Pancreas (tissue), 10 donors: ENCODE measurements at regions not wholly inside any gene's neighbourhood (a gene's known extent, or its start where the extent isn't known, plus 50 kb on each side); places are given as distances from the start of the nearest gene placed in this dataset.

Experiments used
- ATAC-seq, 4 donors: fragments of 200-7000 bp; cut with Tn5 transposase; one replicate each; pipeline versions ENCODE4 v1.8.0 to v1.9.1; 2020; ENCODE audit warnings: mild to moderate bottlenecking in 4 of 4, moderate library complexity in 4 of 4
- DNase-seq, 6 donors: peaks; one replicate each; pipeline ENCODE4 v3.0.0-alpha.2; 2020
- FAIRE-seq: peaks from 2 replicates; lab custom pipeline; 2012; peaks lifted over from hg19 to GRCh38; lab: Jason Lieb, UNC
- H3K27ac ChIP-seq, 4 donors: fragments of 200-600 bp; sonication (generic); 1 replicate in 3 of 4; 2 replicates in 1 of 4; pipeline versions ENCODE4 v1.5.0 to v1.8.0; 2020
- H3K27me3 ChIP-seq, 4 donors: fragments of 200-600 bp; one replicate each; pipeline ENCODE4 v1.8.0; 2021
- H3K36me3 ChIP-seq, 3 donors: fragments of 200-600 bp; sonication (generic) in 1 of 3; one replicate each; pipeline versions ENCODE4 v1.5.0 to v1.8.0; 2020 to 2021
- H3K4me1 ChIP-seq, 3 donors: fragments of 200-600 bp; one replicate each; pipeline ENCODE4 v1.8.0; 2021
- H3K4me3 ChIP-seq, 4 donors: fragments of 200-600 bp; sonication (generic) in 2 of 4; one replicate each; pipeline versions ENCODE4 v1.5.0 to v1.8.0; 2020 to 2021
- H3K9me3 ChIP-seq, 4 donors: fragments of 200-600 bp; one replicate each; pipeline ENCODE4 v1.8.0; 2021
- CTCF ChIP-seq, 4 donors: fragments of 200-600 bp; sonication (generic) in 3 of 4; IDR thresholded peaks; one replicate each; pipeline versions ENCODE4 v1.5.0 to v1.8.0; 2021; ENCODE audit warnings: antibody characterized with exemption in 4 of 4
- WGBS, 2 donors: extraction: QIAGEN DNeasy Blood & Tissue Kit; methylation state at CpG; one replicate each; pipeline ENCODE4 v1.1.7; 2013; 5-methylcytosine and 5-hydroxymethylcytosine counted together
- intact Hi-C, 3 donors: fragments of 100-400 bp; cut with DNase I; formaldehyde crosslinking; loops; one replicate each; pipeline versions ENCODE4 v1.11.1 to v1.14.2; 2022
- donor health status: healthy with polysubstance abuse.
- donor health status: DM: no; HTN: no; CAD: no; lungs with moderate emphysema.
- donor health status: DM: no; HTN: no; CAD: no.
- donor health status: control.
- donor health status: control.
- donor health status: Bipolar disorder and iron deficiency.
- donor health status: DM: yes; HTN: yes; CAD: no.
- donor health status: DM: no; HTN: no; CAD: no.
- donor health status: DM: no; HTN: no; CAD: no.
- donor health status: DM: yes; HTN: yes; CAD: no.

- H3K9me3 ChIP-seq: no peaks in the 10 kb centered on the region
- intact Hi-C loops: no loop called here
- H3K4me1 ChIP-seq: no peaks in the 10 kb centered on the region
- FAIRE-seq (no peak), ATAC-seq (no peak), DNase-seq (no peak)
- TF ChIP-seq CTCF (IDR thresholded peaks at IDR 0.05): no peak
- no peak overlapping the region for H3K4me3 ChIP-seq
- 83 to 89% methylated on average over 3 of the region's 3 CpGs for WGBS, 2 donors
- H3K27ac ChIP-seq: no peak overlapping the region
- no peaks in the 10 kb centered on the region for H3K27me3 ChIP-seq
- H3K36me3 ChIP-seq: no peaks in the 10 kb centered on the region
These were observed 95.0 kb upstream of the KIAA1217 start for GRCh38 chr10:24113901-24114300.

- ATAC-seq (peak in 2 of 4 donors; percentile 15 to 23), DNase-seq (no peak), FAIRE-seq (no peak)
- no peak for TF ChIP-seq CTCF (IDR thresholded peaks at IDR 0.05)
- H3K4me3 ChIP-seq: no peak overlapping the region
- H3K9me3 ChIP-seq: no peaks in the 10 kb centered on the region
- 68 to 80% methylated on average over 3 of the region's 3 CpGs for WGBS, 2 donors
- intact Hi-C loops: no loop called here
- H3K27ac ChIP-seq: no peak overlapping the region
- no peaks in the 10 kb centered on the region for H3K36me3 ChIP-seq
- no peaks in the 10 kb centered on the region for H3K27me3 ChIP-seq
- H3K4me1 ChIP-seq: no peaks in the 10 kb centered on the region
These were observed 94.4 kb upstream of the KIAA1217 start for GRCh38 chr10:24114556-24114955.

- Histone ChIP-seq H3K4me3 (no peak overlapping the region), H3K27me3 (no peaks in the 10 kb centered on the region), H3K9me3 (no peaks in the 10 kb centered on the region), H3K27ac (no peak overlapping the region), H3K36me3 (no peaks in the 10 kb centered on the region), H3K4me1 (no peaks in the 10 kb centered on the region)
- DNase-seq (no peak), FAIRE-seq (no peak), ATAC-seq (peak in 2 of 4 donors; percentile 59 to 74)
- no peak for TF ChIP-seq CTCF (IDR thresholded peaks at IDR 0.05)
- 88 to 100% methylated on average over 1 of the region's 1 CpG for WGBS, 2 donors
- intact Hi-C loops: no loop called here
These were observed 93.5 kb upstream of the KIAA1217 start for GRCh38 chr10:24115403-24115802.

GRCh38 chr10:24118246-24118645 is 90.7 kb upstream of the KIAA1217 start:
- no peak for DNase-seq
- whole genome bisulfite sequencing, 2 donors: 66 to 69% methylated on average over 12 of the region's 12 CpGs
- Histone ChIP-seq H3K36me3 (no peaks in the 10 kb centered on the region), H3K4me3 (no peak overlapping the region), H3K27ac (no peak overlapping the region), H3K9me3 (no peaks in the 10 kb centered on the region), H3K27me3 (no peaks in the 10 kb centered on the region), H3K4me1 (no peaks in the 10 kb centered on the region)
- no peak for ATAC-seq
- intact Hi-C loops: no loop called here
- no peak for FAIRE-seq
- no peak for TF ChIP-seq CTCF (IDR thresholded peaks at IDR 0.05)

GRCh38 chr10:24119896-24120295 is 89.0 kb upstream of the KIAA1217 start:
- intact Hi-C loops: no loop called here
- Histone ChIP-seq H3K9me3 (no peaks in the 10 kb centered on the region), H3K27ac (no peak overlapping the region), H3K4me3 (no peak overlapping the region), H3K4me1 (peaks cover 0 to 3% (median 0%) of the 10 kb centered on the region in 3 donors), H3K27me3 (no peaks in the 10 kb centered on the region), H3K36me3 (no peaks in the 10 kb centered on the region)
- no peak for DNase-seq
- ATAC-seq: no peak
- WGBS, 2 donors: 67 to 71% methylated on average over 5 of the region's 5 CpGs
- FAIRE-seq: no peak
- TF ChIP-seq CTCF (IDR thresholded peaks at IDR 0.05): no peak
